Heart left ventricle (tissue), 16 donors: ENCODE measurements at regions not wholly inside any gene's neighbourhood (a gene's known extent, or its start where the extent isn't known, plus 50 kb on each side); places are given as distances from the start of the nearest gene placed in this dataset.

Source experiments
- ATAC-seq, 4 donors: fragments of 200-7000 bp; cut with Tn5 transposase; one replicate each; pipeline ENCODE4 v1.9.1; 2020 to 2022; ENCODE audit warnings: moderate library complexity in 4 of 4, mild to moderate bottlenecking in 3 of 4, moderate number of reproducible peaks in 1 of 4
- DNase-seq, 5 donors: peaks; one replicate each; pipeline ENCODE4 v3.0.0-alpha.2; 2020
- H3K27ac ChIP-seq, 12 donors: fragments of 200-600 bp; sonication (generic) in 4 of 12; one replicate each; pipeline versions ENCODE4 v1.5.0 to v1.8.0; 2016 to 2022; ENCODE audit warnings: mild to moderate bottlenecking in 2 of 12
- H3K27me3 ChIP-seq, 9 donors: fragments of 200-600 bp; sonication (generic) in 2 of 9; one replicate each; pipeline versions ENCODE4 v1.5.1 to v1.8.0; 2016 to 2022; ENCODE audit warnings: mild to moderate bottlenecking in 3 of 9
- H3K36me3 ChIP-seq, 9 donors: fragments of 200-600 bp; sonication (generic) in 2 of 9; one replicate each; pipeline versions ENCODE4 v1.5.0 to v1.8.0; 2018 to 2022; ENCODE audit warnings: mild to moderate bottlenecking in 2 of 9
- H3K4me1 ChIP-seq, 12 donors: fragments of 200-600 bp; sonication (generic) in 4 of 12; one replicate each; pipeline versions ENCODE4 v1.5.0 to v1.8.0; 2016 to 2022; ENCODE audit warnings: mild to moderate bottlenecking in 3 of 12
- H3K4me3 ChIP-seq, 12 donors: fragments of 200-600 bp; sonication (generic) in 4 of 12; one replicate each; pipeline versions ENCODE4 v1.5.0 to v1.8.0; 2017 to 2022; ENCODE audit warnings: mild to moderate bottlenecking in 9 of 12, moderate library complexity in 4 of 12
- H3K9me3 ChIP-seq, 12 donors: fragments of 200-600 bp; sonication (generic) in 4 of 12; one replicate each; pipeline versions ENCODE4 v1.5.0 to v1.8.0; 2016 to 2022; ENCODE audit warnings: mild to moderate bottlenecking in 1 of 12
- CTCF ChIP-seq, 12 donors: fragments of 200-600 bp; sonication (generic) in 4 of 12; IDR thresholded peaks; one replicate each; pipeline versions ENCODE4 v1.5.0 to v1.8.0; 2018 to 2022; ENCODE audit warnings: antibody characterized with exemption in 12 of 12, mild to moderate bottlenecking in 5 of 12
- POLR2A ChIP-seq, 2 donors: fragments of 450-650 bp; IDR thresholded peaks; one replicate each; pipeline ENCODE4 v1.6.1; 2017; ENCODE audit warnings: antibody characterized with exemption in 2 of 2, mild to moderate bottlenecking in 2 of 2, moderate library complexity in 2 of 2
- WGBS, 4 donors: extraction: QIAGEN DNeasy Blood & Tissue Kit in 2 of 4; methylation state at CpG; one replicate each; pipeline versions ENCODE4 v1.1.5 to v1.1.7; 2013 to 2018; 5-methylcytosine and 5-hydroxymethylcytosine counted together
- intact Hi-C, 10 donors: fragments of 100-400 bp; cut with DNase I; formaldehyde crosslinking; loops; one replicate each; pipeline versions ENCODE4 v1.11.1 to v1.14.2; 2022
- donor health status: ischemic (EF 13 %, LVEDD 7.1; RV severe dilation, severe dysfunction).
- donor health status: healthy with polysubstance abuse.
- donor health status: DM: no; HTN: yes; CAD: no.
- donor health status: DM: no; HTN: no; CAD: no.
- donor health status: ischemic (EF 25% LVEDD 6.9; RV normal size, moderate dysfunction).
- donor health status: ischemic (EF 25% LVEDD 5.7; RV mildly dilated, moderate dysfunction).
- donor health status: healthy.
- donor health status: DM: yes; HTN: yes; CAD: no.
- donor health status: ischemic (EF 35%, LVEDD 5.7; RV mildly dilated, moderate dysfunction).
- donor health status: nonischemic (EF 11% LVEDD 7.7; RV severe dilation, severe dysfunction).
- donor health status: DM: yes; HTN: yes; CAD: no.
- donor health status: PGD.
- donor health status: ischemic (EF 29% LVEDD 5.4; RV normal size, mild dysfunction).
- donor health status: nonischemic (EF 23%, LVEDD 6.1; RV moderate dilation, normal function).

GRCh38 chr6:37557645-37558114, 58.0 kb upstream of the CCDC167 start:
- TF ChIP-seq CTCF (IDR thresholded peaks at IDR 0.05) (no peak), POLR2A (IDR thresholded peaks at IDR 0.05) (no peak)
- DNase-seq (no peak), ATAC-seq (no peak)
- peaks cover 0 to 10% (median 0%) of the 10 kb centered on the region in 9 donors for H3K27me3 ChIP-seq
- H3K9me3 ChIP-seq = peaks cover 0 to 2% (median 0%) of the 10 kb centered on the region in 12 donors
- no peak overlapping the region for H3K4me3 ChIP-seq
- no peaks in the 10 kb centered on the region for H3K36me3 ChIP-seq
- intact Hi-C loops = loop anchor here in 1 of 10 donors (10.0 kb wide), 1 partner anchor 127 kb away; no protein-coding TSS in a partner anchor
- peaks cover 0 to 4% (median 0%) of the 10 kb centered on the region in 12 donors for H3K4me1 ChIP-seq
- H3K27ac ChIP-seq = no peak overlapping the region
- 80 to 93% (median 85%) methylated on average over 8 of the region's 8 CpGs for WGBS, 4 donors

DNA sequence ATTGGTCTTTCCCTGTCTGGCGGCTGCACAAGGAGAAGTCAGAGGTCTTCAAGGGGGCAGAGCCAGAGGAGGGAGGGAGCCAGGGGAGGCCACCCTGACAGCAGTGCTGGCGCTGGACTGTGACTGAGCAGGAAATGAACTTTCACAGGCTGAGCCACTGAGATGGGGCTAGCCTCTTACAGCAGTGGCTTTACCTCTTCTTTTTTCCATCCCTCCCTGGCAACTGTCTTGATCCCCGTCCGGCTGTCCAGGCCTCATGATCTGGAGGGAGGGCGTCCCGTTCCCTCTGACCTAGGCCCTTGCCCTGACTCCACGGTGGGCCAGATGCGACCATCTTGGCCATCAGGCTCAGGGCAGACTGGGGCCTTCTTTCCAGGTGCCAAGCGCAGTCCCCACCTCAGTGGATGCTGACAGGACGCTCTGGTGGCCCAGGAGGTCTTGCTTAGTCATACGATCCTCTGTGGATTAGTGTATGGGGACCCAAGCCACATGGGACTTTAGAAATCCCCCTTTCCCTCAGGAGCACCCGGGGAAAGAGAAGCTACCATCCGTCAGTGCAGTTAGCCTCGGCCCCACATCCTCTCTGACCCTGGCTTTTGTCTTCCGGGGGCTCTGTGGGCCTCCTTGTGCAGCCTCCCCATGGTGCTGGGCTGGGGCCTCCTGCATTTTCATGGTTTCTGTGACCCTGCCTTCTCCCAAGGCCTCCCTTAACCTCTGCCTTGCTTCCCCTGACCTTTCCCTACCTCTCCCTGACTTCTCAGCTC, 57.4 kb upstream of the CCDC167 start:
- DNase-seq = no peak
- Histone ChIP-seq H3K27me3 (peaks cover 0 to 10% (median 0%) of the 10 kb centered on the region in 9 donors), H3K4me3 (no peak overlapping the region), H3K9me3 (peaks cover 0 to 2% (median 0%) of the 10 kb centered on the region in 12 donors), H3K27ac (no peak overlapping the region), H3K4me1 (peaks cover 0 to 4% (median 0%) of the 10 kb centered on the region in 12 donors), H3K36me3 (no peaks in the 10 kb centered on the region)
- intact Hi-C loops = loop anchor here in 1 of 10 donors (10.0 kb wide), 1 partner anchor 128 kb away; no protein-coding TSS in a partner anchor
- ATAC-seq = no peak
- 80 to 86% (median 83%) methylated on average over 8 to 15 of the region's 15 CpGs for WGBS, 4 donors
- TF ChIP-seq POLR2A (IDR thresholded peaks at IDR 0.05) (no peak), CTCF (IDR thresholded peaks at IDR 0.05) (no peak)

- no peak overlapping the region for H3K27ac ChIP-seq
- DNase-seq (no peak), ATAC-seq (no peak)
- no peak overlapping the region for H3K4me3 ChIP-seq
- H3K27me3 ChIP-seq = peaks cover 0 to 10% (median 0%) of the 10 kb centered on the region in 9 donors
- no peaks in the 10 kb centered on the region for H3K36me3 ChIP-seq
- no peaks in the 10 kb centered on the region for H3K9me3 ChIP-seq
- TF ChIP-seq CTCF (IDR thresholded peaks at IDR 0.05) = no peak
- no peak for TF ChIP-seq POLR2A (IDR thresholded peaks at IDR 0.05)
- 65 to 73% (median 72%) methylated on average over 17 of the region's 17 CpGs for WGBS, 4 donors
- H3K4me1 ChIP-seq = peaks cover 0 to 6% (median 0%) of the 10 kb centered on the region in 12 donors
- intact Hi-C loops = loop anchor here in 1 of 10 donors (10.0 kb wide), 1 partner anchor 130 kb away; no protein-coding TSS in a partner anchor
Observed at GRCh38 chr6:37555040-37555781, 55.5 kb upstream of the CCDC167 start.

DNA sequence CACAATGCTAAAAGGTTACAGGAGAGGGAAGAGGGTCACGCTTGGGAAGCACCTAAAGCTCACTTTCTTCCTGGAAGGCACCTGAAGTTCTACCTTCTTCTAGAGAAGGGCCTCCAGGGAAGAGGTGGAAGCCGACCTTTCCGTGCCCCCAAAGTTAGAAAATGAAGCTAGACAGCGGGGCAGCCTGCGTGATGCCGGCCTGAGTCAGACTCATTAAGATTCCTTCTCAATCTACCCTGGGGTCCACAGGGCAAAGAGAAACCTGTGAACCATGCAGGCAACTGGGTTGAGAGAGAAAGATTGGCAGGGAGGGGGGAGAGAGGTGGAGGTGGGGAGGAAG, 54.8 kb upstream of the CCDC167 start:
- H3K36me3 ChIP-seq = no peaks in the 10 kb centered on the region
- WGBS, 4 donors = 87 to 96% (median 92%) methylated on average over 6 of the region's 6 CpGs
- no peak overlapping the region for H3K4me3 ChIP-seq
- H3K27me3 ChIP-seq = peaks cover 0 to 10% (median 0%) of the 10 kb centered on the region in 9 donors
- H3K27ac ChIP-seq = no peak overlapping the region
- TF ChIP-seq CTCF (IDR thresholded peaks at IDR 0.05) (no peak), POLR2A (IDR thresholded peaks at IDR 0.05) (no peak)
- H3K4me1 ChIP-seq = peaks cover 0 to 6% (median 0%) of the 10 kb centered on the region in 12 donors
- DNase-seq (no peak), ATAC-seq (no peak)
- no peaks in the 10 kb centered on the region for H3K9me3 ChIP-seq
- intact Hi-C loops = loop anchor here in 1 of 10 donors (10.0 kb wide), 1 partner anchor 130 kb away; no protein-coding TSS in a partner anchor
